IMR-90 (cell line): ENCODE measurements at regions not wholly inside any gene's neighbourhood (a gene's known extent, or its start where the extent isn't known, plus 50 kb on each side); places are given as distances from the start of the nearest gene placed in this dataset.
A peak's percentile ranks its signal among the peaks of the same experiment; 100 is the strongest.

Experiments
- ATAC-seq: fragments of 200-7000 bp; cut with Tn5 transposase; 2 replicates; pipeline ENCODE4 v1.9.1; 2020; ENCODE audit warnings: low read depth, mild to moderate bottlenecking, moderate library complexity
- BruUV-seq: library from RNA; stranded (reverse); fragments of 400-500 nt; replicated peaks from 2 replicates; lab custom pipeline; 2021; lab: Mats Ljungman, UMichigan
- CTCF ChIA-PET: fragments of 300-600 bp; formaldehyde crosslinking; extraction: SDS; loops from one replicate; lab custom pipeline; 2021; ENCODE audit warnings: antibody characterized with exemption; lab: Yijun Ruan, JAX
- POLR2A ChIA-PET: fragments of 300-600 bp; sonication (Branson Sonifier 250); formaldehyde crosslinking; loops from one replicate; lab custom pipeline; 2022; ENCODE audit warnings: antibody characterized with exemption; ENCODE audit not compliant: unreplicated experiment; lab: Charles Lee
- DNase-seq: peaks from one replicate; pipeline ENCODE4 v3.0.0; 2013
- H2AFZ ChIP-seq: replicated peaks from 2 replicates; pipeline ENCODE3; 2013; ENCODE audit warnings: low read length, mild to moderate bottlenecking; ENCODE audit not compliant: poor library complexity
- H2AK5ac ChIP-seq: 2 replicates; pipeline ENCODE4 v1.6.1; 2013; ENCODE audit warnings: low read depth, low read length, inconsistent platforms
- H2AK9ac ChIP-seq: replicated peaks from 2 replicates; pipeline ENCODE3; 2013; ENCODE audit warnings: mild to moderate bottlenecking, low read depth, low read length, moderate library complexity; ENCODE audit not compliant: poor library complexity
- H2BK120ac ChIP-seq: 2 replicates; pipeline ENCODE4 v1.6.1; 2013; ENCODE audit warnings: low read depth, low read length, inconsistent platforms
- H2BK15ac ChIP-seq: 3 replicates; pipeline ENCODE4 v1.6.1; 2013; ENCODE audit warnings: low read depth, low read length, inconsistent platforms
- H2BK20ac ChIP-seq: 2 replicates; pipeline ENCODE4 v1.6.1; 2013; ENCODE audit warnings: low read depth, mild to moderate bottlenecking, inconsistent platforms, low read length, moderate library complexity
- H2BK5ac ChIP-seq: 2 replicates; pipeline ENCODE4 v1.6.1; 2013; ENCODE audit warnings: mild to moderate bottlenecking, low read depth, low read length, inconsistent platforms; ENCODE audit not compliant: poor library complexity, severe bottlenecking
- H3K14ac ChIP-seq: replicated peaks from 2 replicates; pipeline ENCODE4 v1.6.1; 2013; ENCODE audit warnings: low read depth, low read length, inconsistent platforms
- H3K18ac ChIP-seq: 2 replicates; pipeline ENCODE4 v1.6.1; 2013; ENCODE audit warnings: low read depth, low read length, control low read depth
- H3K23ac ChIP-seq: 2 replicates; pipeline ENCODE4 v1.6.1; 2013; ENCODE audit warnings: low read depth, low read length, inconsistent platforms
- H3K27ac ChIP-seq: 2 replicates; pipeline ENCODE4 v1.5.1; 2013; ENCODE audit warnings: mild to moderate bottlenecking, control low read depth, low read length; ENCODE audit not compliant: insufficient read depth
- H3K27me3 ChIP-seq: 2 replicates; pipeline ENCODE4 v1.6.1; 2013; ENCODE audit warnings: low read length; ENCODE audit not compliant: control insufficient read depth, insufficient read depth
- H3K36me3 ChIP-seq: 2 replicates; pipeline ENCODE4 v1.6.1; 2013; ENCODE audit warnings: low read length, mixed read lengths; ENCODE audit not compliant: control insufficient read depth, insufficient read depth
- H3K4ac ChIP-seq: 2 replicates; pipeline ENCODE4 v1.6.1; 2013; ENCODE audit warnings: low read depth, low read length, inconsistent platforms
- H3K4me1 ChIP-seq: 2 replicates; pipeline ENCODE4 v1.6.1; 2013; ENCODE audit warnings: low read length, mixed read lengths; ENCODE audit not compliant: control insufficient read depth, insufficient read depth
- H3K4me2 ChIP-seq: 2 replicates; pipeline ENCODE4 v1.6.1; 2013; ENCODE audit warnings: low read depth, mild to moderate bottlenecking, control low read depth, low read length, moderate library complexity
- H3K4me3 ChIP-seq: 2 replicates; pipeline ENCODE4 v1.5.1; 2013; ENCODE audit warnings: low read depth, mild to moderate bottlenecking, control low read depth, low read length, moderate library complexity; ENCODE audit not compliant: insufficient read depth
- H3K56ac ChIP-seq: 2 replicates; pipeline ENCODE4 v1.6.1; 2013; ENCODE audit warnings: low read length, inconsistent platforms; ENCODE audit not compliant: insufficient read depth; ENCODE audit errors: extremely low read depth
- H3K79me1 ChIP-seq, 2 experiments: 2 replicates each; pipeline ENCODE4 v1.6.1; 2013; ENCODE audit warnings: low read length in 2 of 2, inconsistent platforms in 1 of 2, low read depth in 1 of 2
- H3K9ac ChIP-seq: 2 replicates; pipeline ENCODE4 v1.6.1; 2013; ENCODE audit warnings: low read depth, low read length, control low read depth
- H3K9me1 ChIP-seq: 2 replicates; pipeline ENCODE4 v1.6.1; 2013; ENCODE audit warnings: low read length, inconsistent platforms; ENCODE audit not compliant: insufficient read depth
- H3K9me3 ChIP-seq: 2 replicates; pipeline ENCODE4 v1.6.1; 2013; ENCODE audit warnings: low read length; ENCODE audit not compliant: control insufficient read depth, insufficient read depth
- H4K20me1 ChIP-seq: 2 replicates; pipeline ENCODE4 v1.6.1; 2013; ENCODE audit warnings: low read length, inconsistent platforms; ENCODE audit not compliant: insufficient read depth
- H4K5ac ChIP-seq: 2 replicates; pipeline ENCODE4 v1.6.1; 2013; ENCODE audit warnings: mild to moderate bottlenecking, low read depth, low read length, control low read depth
- H4K8ac ChIP-seq, 2 experiments: 2 replicates each; pipeline ENCODE4 v1.6.1; 2013; ENCODE audit warnings: low read depth in 2 of 2, low read length in 2 of 2, control low read depth in 1 of 2, inconsistent platforms in 1 of 2
- H4K91ac ChIP-seq: 2 replicates; pipeline ENCODE4 v1.6.1; 2013; ENCODE audit warnings: low read depth, low read length, inconsistent platforms; ENCODE audit not compliant: insufficient read depth
- BHLHE40 ChIP-seq: fragments of 150-350 bp; IDR thresholded peaks from 2 replicates; pipeline ENCODE4 v1.6.1; 2016; ENCODE audit warnings: mild to moderate bottlenecking, low read depth, low read length
- CEBPB ChIP-seq: IDR thresholded peaks from 2 replicates; pipeline ENCODE4 v1.6.1; 2012; ENCODE audit warnings: low read depth, low read length, improper control_type of control experiment
- CHD1 ChIP-seq: IDR thresholded peaks from 2 replicates; pipeline ENCODE4 v1.6.1; 2012; ENCODE audit warnings: low read depth, low read length, improper control_type of control experiment
- CTCF ChIP-seq: conservative IDR thresholded peaks from 2 replicates; pipeline ENCODE4 v1.5.1; 2012; ENCODE audit warnings: mild to moderate bottlenecking, low read depth, low read length, improper control_type of control experiment
- ELK1 ChIP-seq: fragments of 150-350 bp; IDR thresholded peaks from 2 replicates; pipeline ENCODE4 v1.6.1; 2016; ENCODE audit warnings: low read depth, mild to moderate bottlenecking, low read length, moderate library complexity, borderline replicate concordance
- FOS ChIP-seq: fragments of 150-350 bp; IDR thresholded peaks from 2 replicates; pipeline ENCODE4 v1.6.1; 2016; ENCODE audit warnings: low read depth, low read length
- MAFK ChIP-seq: IDR thresholded peaks from 2 replicates; pipeline ENCODE4 v1.6.1; 2012; ENCODE audit warnings: low read depth, low read length, improper control_type of control experiment
- MAZ ChIP-seq: IDR thresholded peaks from 2 replicates; pipeline ENCODE4 v1.6.1; 2012; ENCODE audit warnings: low read depth, mild to moderate bottlenecking, low read length, improper control_type of control experiment, moderate library complexity, borderline replicate concordance
- MXI1 ChIP-seq: IDR thresholded peaks from 2 replicates; pipeline ENCODE4 v1.6.1; 2012; ENCODE audit warnings: low read depth, mild to moderate bottlenecking, low read length, moderate library complexity, borderline replicate concordance
- NFE2L2 ChIP-seq: fragments of 150-350 bp; IDR thresholded peaks from 2 replicates; pipeline ENCODE4 v1.6.1; 2016; ENCODE audit warnings: low read depth, mild to moderate bottlenecking, low read length
- POLR2A ChIP-seq: IDR thresholded peaks from 2 replicates; pipeline ENCODE4 v1.6.1; 2012; ENCODE audit warnings: mild to moderate bottlenecking, low read depth, low read length
- RAD21 ChIP-seq: IDR thresholded peaks from 2 replicates; pipeline ENCODE4 v1.6.1; 2012; ENCODE audit warnings: low read length, improper control_type of control experiment
- RCOR1 ChIP-seq: IDR thresholded peaks from 2 replicates; pipeline ENCODE4 v1.6.1; 2012; ENCODE audit warnings: mild to moderate bottlenecking, low read length, improper control_type of control experiment; ENCODE audit not compliant: insufficient replicate concordance
- RFX5 ChIP-seq: IDR thresholded peaks from 2 replicates; pipeline ENCODE4 v1.8.0; 2012; ENCODE audit warnings: low read depth, mild to moderate bottlenecking, low read length, moderate library complexity
- SMC3 ChIP-seq: fragments of 150-350 bp; IDR thresholded peaks from 2 replicates; pipeline ENCODE4 v1.6.1; 2016; ENCODE audit warnings: low read depth, mild to moderate bottlenecking, antibody characterized with exemption, low read length, moderate library complexity
- USF2 ChIP-seq: fragments of 150-350 bp; IDR thresholded peaks from 2 replicates; pipeline ENCODE4 v1.6.1; 2017; ENCODE audit warnings: mild to moderate bottlenecking, antibody characterized with exemption, low read length, low read depth
- WGBS, 2 experiments: methylation state at CpG; one replicate each; pipeline versions ENCODE4 v1.1.5 to v1.1.7; 2013; ENCODE audit warnings: missing lambda C conversion rate in 2 of 2; ENCODE audit not compliant: insufficient read length in 1 of 2; ENCODE audit errors: extremely low coverage in 2 of 2; 5-methylcytosine and 5-hydroxymethylcytosine counted together
- dilution Hi-C: fragments of 300-500 bp; cut with HindIII; formaldehyde crosslinking; loops from one replicate; pipeline ENCODE4 v1.14.3; 2018; ENCODE audit warnings: low sequenced_read_pairs; ENCODE audit not compliant: unreplicated experiment
- in situ Hi-C: fragments of 300-500 bp; cut with MboI; formaldehyde crosslinking; loops from 3 replicates; pipeline ENCODE4 v1.14.3; 2019; ENCODE audit warnings: low sequenced_read_pairs, inconsistent platforms, mixed read lengths
- intact Hi-C: fragments of 100-400 bp; cut with micrococcal nuclease; formaldehyde crosslinking; loops from 2 replicates; pipeline ENCODE4 v1.10.0; 2022

- TF ChIP-seq FOS (no peak), CTCF (no peak), POLR2A (no peak), RAD21 (no peak), USF2 (no peak), NFE2L2 (no peak), MAZ (no peak), RCOR1 (no peak), ELK1 (no peak), CEBPB (no peak), SMC3 (no peak), BHLHE40 (no peak), CHD1 (no peak), RFX5 (no peak), MAFK (no peak), MXI1 (no peak)
- H3K4ac ChIP-seq, result no peak overlapping the region
- no peak for DNase-seq
- no peak overlapping the region for H4K5ac ChIP-seq
- H3K56ac ChIP-seq, result no peak overlapping the region
- no peak overlapping the region for H3K9ac ChIP-seq
- no peaks in the 10 kb centered on the region for H3K27me3 ChIP-seq
- POLR2A ChIA-PET, result no interaction called here
- H4K8ac ChIP-seq, result no peak overlapping the region
- no peaks in the 10 kb centered on the region for H3K36me3 ChIP-seq
- H3K79me1 ChIP-seq, result no peaks in the 10 kb centered on the region; a peak in 1 of 4 replicates
- no peak overlapping the region for H2BK20ac ChIP-seq
- no peak overlapping the region for H3K4me3 ChIP-seq
- H4K20me1 ChIP-seq, result no peaks in the 10 kb centered on the region
- CTCF ChIA-PET, result no interaction called here
- peak overlapping the region; percentile 59 for H2AK9ac ChIP-seq
- BruUV-seq, result no TSS peak
- no peak for ATAC-seq
- H3K27ac ChIP-seq, result no peak overlapping the region
- H2BK5ac ChIP-seq, result no peak overlapping the region
- no peak overlapping the region for H2BK120ac ChIP-seq
- H2AK5ac ChIP-seq, result 0 out of 2 replicates have a peak overlapping the region, but pooled peaks have one; percentile 14
- H3K4me2 ChIP-seq, result no peak overlapping the region
- intact Hi-C loops (no loop called here), in situ Hi-C loops (no loop called here), dilution Hi-C loops (no loop called here)
- WGBS, 2 experiments, result 81% methylated on average over 8 of the region's 16 CpGs; no CpG with 5 or more reads in 1 of the 2 experiments
- no peaks in the 10 kb centered on the region; the same call in 1 of the 2 replicates for H3K9me1 ChIP-seq
- H4K91ac ChIP-seq, result no peak overlapping the region
- H2AFZ ChIP-seq, result no peak overlapping the region
- no peak overlapping the region for H3K18ac ChIP-seq
- H2BK15ac ChIP-seq, result no peak overlapping the region
- no peaks in the 10 kb centered on the region for H3K9me3 ChIP-seq
- no peak overlapping the region for H3K14ac ChIP-seq
- H3K4me1 ChIP-seq, result peaks cover 12% of the 10 kb centered on the region
- no peak overlapping the region for H3K23ac ChIP-seq
Measured at GRCh38 chr15:66647358-66647757, 54.7 kb upstream of the SMAD6 start.
